ENCODE measurements at regions not wholly inside any gene's neighbourhood (a gene's known extent, or its start where the extent isn't known, plus 50 kb on each side); places are given as distances from the start of the nearest gene placed in this dataset.
A peak's percentile ranks its signal among the peaks of the same experiment; 100 is the strongest.

- Mint-ChIP-seq H3K27me3 (ENCODE audit: low read depth, unreplicated experiment) (no peaks in the 10 kb centered on the region), H3K27ac (ENCODE audit: unreplicated experiment) (no peak overlapping the region), H3K4me3 (ENCODE audit: unreplicated experiment) (no peak overlapping the region), H3K9me3 (ENCODE audit: unreplicated experiment) (no peaks in the 10 kb centered on the region), H3K36me3 (ENCODE audit: low read depth, unreplicated experiment) (no peaks in the 10 kb centered on the region), H3K4me1 (ENCODE audit: low read depth, unreplicated experiment) (peaks cover 7% of the 10 kb centered on the region)
- Histone ChIP-seq H3K4me3 (ENCODE audit: insufficient read depth, low read depth, low read length) (no peak overlapping the region), H3K4me2 (ENCODE audit: low read length) (no peak overlapping the region), H4K20me1 (ENCODE audit: insufficient read depth, low read length) (no peaks in the 10 kb centered on the region), H3K9me3 (ENCODE audit: insufficient read depth, low read depth, low read length) (no peaks in the 10 kb centered on the region), H2AFZ (ENCODE audit: low read depth, low read length) (no peak overlapping the region), H3K36me3 (ENCODE audit: insufficient read depth, low read length) (no peaks in the 10 kb centered on the region), H3K4me1 (ENCODE audit: insufficient read depth, low read length) (no peaks in the 10 kb centered on the region), H3K27me3 (ENCODE audit: insufficient read depth, low read length) (no peaks in the 10 kb centered on the region), H3K27ac (ENCODE audit: low read depth, low read length) (no peak overlapping the region), H3K79me2 (ENCODE audit: insufficient read depth, low read length) (no peaks in the 10 kb centered on the region), H3K9ac (ENCODE audit: low read length) (no peak overlapping the region)
- TF ChIP-seq, protein P1, sequence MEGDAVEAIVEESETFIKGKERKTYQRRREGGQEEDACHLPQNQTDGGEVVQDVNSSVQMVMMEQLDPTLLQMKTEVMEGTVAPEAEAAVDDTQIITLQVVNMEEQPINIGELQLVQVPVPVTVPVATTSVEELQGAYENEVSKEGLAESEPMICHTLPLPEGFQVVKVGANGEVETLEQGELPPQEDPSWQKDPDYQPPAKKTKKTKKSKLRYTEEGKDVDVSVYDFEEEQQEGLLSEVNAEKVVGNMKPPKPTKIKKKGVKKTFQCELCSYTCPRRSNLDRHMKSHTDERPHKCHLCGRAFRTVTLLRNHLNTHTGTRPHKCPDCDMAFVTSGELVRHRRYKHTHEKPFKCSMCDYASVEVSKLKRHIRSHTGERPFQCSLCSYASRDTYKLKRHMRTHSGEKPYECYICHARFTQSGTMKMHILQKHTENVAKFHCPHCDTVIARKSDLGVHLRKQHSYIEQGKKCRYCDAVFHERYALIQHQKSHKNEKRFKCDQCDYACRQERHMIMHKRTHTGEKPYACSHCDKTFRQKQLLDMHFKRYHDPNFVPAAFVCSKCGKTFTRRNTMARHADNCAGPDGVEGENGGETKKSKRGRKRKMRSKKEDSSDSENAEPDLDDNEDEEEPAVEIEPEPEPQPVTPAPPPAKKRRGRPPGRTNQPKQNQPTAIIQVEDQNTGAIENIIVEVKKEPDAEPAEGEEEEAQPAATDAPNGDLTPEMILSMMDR (IDR thresholded peaks at IDR 0.05; ENCODE audit: insufficient read depth, low read depth, low read length), result no peak
- no peak for TF ChIP-seq EZH2 (IDR thresholded peaks at IDR 0.05; ENCODE audit: insufficient read depth, low read length)
- FAIRE-seq (no peak), DNase-seq (ENCODE audit: low read depth) (peak; percentile 19)
Observed at GRCh38 chr11:29127461-29127860, 889.4 kb downstream of the KCNA4 start.

DNA sequence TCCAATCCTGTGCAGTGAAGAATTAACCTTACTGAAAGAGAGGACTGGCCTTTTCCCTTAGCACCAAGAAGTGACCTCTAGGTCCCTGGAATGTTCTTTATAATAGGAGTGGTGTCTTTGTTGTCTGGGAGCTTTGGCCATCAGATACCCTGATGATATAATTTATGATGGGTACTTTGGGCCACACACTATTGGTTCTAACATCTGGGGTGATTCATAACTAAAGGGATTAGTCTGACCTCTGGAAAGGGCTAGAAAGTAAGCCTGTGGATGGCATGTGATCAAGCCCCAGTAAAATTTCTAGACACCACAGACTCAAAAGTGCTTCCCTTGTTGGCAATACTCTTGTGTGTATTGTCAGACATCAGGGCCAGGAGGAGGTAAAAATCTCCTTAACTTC lies 891.2 kb downstream of the KCNA4 start:
- Mint-ChIP-seq H3K27me3 (ENCODE audit: low read depth, unreplicated experiment) (no peaks in the 10 kb centered on the region), H3K36me3 (ENCODE audit: low read depth, unreplicated experiment) (no peaks in the 10 kb centered on the region), H3K4me1 (ENCODE audit: low read depth, unreplicated experiment) (peaks cover 7% of the 10 kb centered on the region), H3K27ac (ENCODE audit: unreplicated experiment) (no peak overlapping the region), H3K4me3 (ENCODE audit: unreplicated experiment) (no peak overlapping the region), H3K9me3 (ENCODE audit: unreplicated experiment) (no peaks in the 10 kb centered on the region)
- no peaks in the 10 kb centered on the region for H3K27me3 ChIP-seq (ENCODE audit: insufficient read depth, low read length)
- no peak overlapping the region for H3K27ac ChIP-seq (ENCODE audit: low read depth, low read length)
- no peak for FAIRE-seq
- H2AFZ ChIP-seq (ENCODE audit: low read depth, low read length), result no peak overlapping the region
- no peak overlapping the region for H3K4me2 ChIP-seq (ENCODE audit: low read length)
- H3K4me1 ChIP-seq (ENCODE audit: insufficient read depth, low read length), result no peaks in the 10 kb centered on the region
- H3K4me3 ChIP-seq (ENCODE audit: insufficient read depth, low read depth, low read length), result no peak overlapping the region
- H3K36me3 ChIP-seq (ENCODE audit: insufficient read depth, low read length), result no peaks in the 10 kb centered on the region
- H3K9me3 ChIP-seq (ENCODE audit: insufficient read depth, low read depth, low read length), result no peaks in the 10 kb centered on the region
- TF ChIP-seq, protein P1 (IDR thresholded peaks at IDR 0.05; ENCODE audit: insufficient read depth, low read depth, low read length), result no peak
- TF ChIP-seq EZH2 (IDR thresholded peaks at IDR 0.05; ENCODE audit: insufficient read depth, low read length), result no peak
- no peak overlapping the region for H3K9ac ChIP-seq (ENCODE audit: low read length)
- H3K79me2 ChIP-seq (ENCODE audit: insufficient read depth, low read length), result no peaks in the 10 kb centered on the region
- no peak for DNase-seq (ENCODE audit: low read depth)
- no peaks in the 10 kb centered on the region for H4K20me1 ChIP-seq (ENCODE audit: insufficient read depth, low read length)

DNA sequence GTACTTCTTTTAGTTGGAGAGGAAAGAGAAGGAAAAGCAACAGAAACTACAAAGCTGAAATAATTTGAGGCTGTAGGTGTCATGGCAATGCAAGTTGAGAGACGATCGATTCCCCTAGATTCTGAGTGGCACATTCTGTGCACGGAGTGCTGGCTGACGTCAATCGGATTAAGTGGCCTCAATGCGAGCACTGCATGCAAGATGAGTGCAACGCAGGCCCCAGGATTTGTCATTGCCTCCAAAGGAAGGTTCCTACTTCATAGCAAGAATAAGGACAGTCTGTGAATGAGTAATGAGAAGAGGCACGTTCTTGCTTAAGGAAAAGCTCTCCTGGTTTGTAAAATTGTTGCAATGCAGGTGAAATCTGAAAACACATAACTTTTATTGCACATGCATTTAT lies 892.4 kb downstream of the KCNA4 start:
- no peaks in the 10 kb centered on the region for H3K36me3 ChIP-seq (ENCODE audit: insufficient read depth, low read length)
- H3K9me3 ChIP-seq (ENCODE audit: insufficient read depth, low read depth, low read length), result no peaks in the 10 kb centered on the region
- no peaks in the 10 kb centered on the region for H3K27me3 ChIP-seq (ENCODE audit: insufficient read depth, low read length)
- H3K9me3 Mint-ChIP-seq (ENCODE audit: unreplicated experiment), result no peaks in the 10 kb centered on the region
- H3K36me3 Mint-ChIP-seq (ENCODE audit: low read depth, unreplicated experiment), result no peaks in the 10 kb centered on the region
- peaks cover 10% of the 10 kb centered on the region for H3K4me1 Mint-ChIP-seq (ENCODE audit: low read depth, unreplicated experiment)
- no peaks in the 10 kb centered on the region for H3K27me3 Mint-ChIP-seq (ENCODE audit: low read depth, unreplicated experiment)
- H4K20me1 ChIP-seq (ENCODE audit: insufficient read depth, low read length), result no peaks in the 10 kb centered on the region
- no peak overlapping the region for H2AFZ ChIP-seq (ENCODE audit: low read depth, low read length)
- TF ChIP-seq, protein P1 (IDR thresholded peaks at IDR 0.05; ENCODE audit: insufficient read depth, low read depth, low read length), result no peak
- TF ChIP-seq EZH2 (IDR thresholded peaks at IDR 0.05; ENCODE audit: insufficient read depth, low read length), result no peak
- FAIRE-seq (peak; percentile 49), DNase-seq (ENCODE audit: low read depth) (peak; percentile 10)
- no peak overlapping the region for H3K9ac ChIP-seq (ENCODE audit: low read length)
- H3K27ac Mint-ChIP-seq (ENCODE audit: unreplicated experiment), result no peak overlapping the region
- H3K4me3 Mint-ChIP-seq (ENCODE audit: unreplicated experiment), result no peak overlapping the region
- H3K4me2 ChIP-seq (ENCODE audit: low read length), result no peak overlapping the region
- no peaks in the 10 kb centered on the region for H3K79me2 ChIP-seq (ENCODE audit: insufficient read depth, low read length)
- no peak overlapping the region for H3K27ac ChIP-seq (ENCODE audit: low read depth, low read length)
- H3K4me3 ChIP-seq (ENCODE audit: insufficient read depth, low read depth, low read length), result no peak overlapping the region
- peaks cover 9% of the 10 kb centered on the region for H3K4me1 ChIP-seq (ENCODE audit: insufficient read depth, low read length)
